ENCODE measurements at regions not wholly inside any gene's neighbourhood (a gene's known extent, or its start where the extent isn't known, plus 50 kb on each side); places are given as distances from the start of the nearest gene placed in this dataset.

- DNase-seq (ENCODE audit: low spot score) = no peak
Observed at GRCh38 chr1:219773110-219773509, 155.2 kb downstream of the SLC30A10 start.

GRCh38 chr1:219772265-219773036, 155.9 kb downstream of the SLC30A10 start:
- DNase-seq (ENCODE audit: low spot score) = no peak

- DNase-seq (ENCODE audit: low spot score) = peak; percentile 97
Observed at GRCh38 chr1:219771080-219771479, 157.3 kb downstream of the SLC30A10 start.

GRCh38 chr1:219763321-219763720, 150.4 kb upstream of the ZC3H11B start:
- DNase-seq (ENCODE audit: low spot score) = no peak

- no peak for DNase-seq (ENCODE audit: low spot score)
Observed at GRCh38 chr1:219761208-219761860, 148.4 kb upstream of the ZC3H11B start.

- no peak for DNase-seq (ENCODE audit: low spot score)
Observed at GRCh38 chr1:219759095-219759494, 146.2 kb upstream of the ZC3H11B start.

- no peak for DNase-seq (ENCODE audit: low spot score)
Observed at GRCh38 chr1:219757890-219758289, 145.0 kb upstream of the ZC3H11B start.

GRCh38 chr1:219755234-219755633, 142.3 kb upstream of the ZC3H11B start:
- no peak for DNase-seq (ENCODE audit: low spot score)

- DNase-seq (ENCODE audit: low spot score) = no peak
Observed at GRCh38 chr1:219754767-219755166, 141.9 kb upstream of the ZC3H11B start.

GRCh38 chr1:219753914-219754313, 141.0 kb upstream of the ZC3H11B start:
- no peak for DNase-seq (ENCODE audit: low spot score)

GRCh38 chr1:219752645-219753044, 139.7 kb upstream of the ZC3H11B start:
- no peak for DNase-seq (ENCODE audit: low spot score)

GRCh38 chr1:219751870-219752507, 139.1 kb upstream of the ZC3H11B start:
- no peak for DNase-seq (ENCODE audit: low spot score)

- no peak for DNase-seq (ENCODE audit: low spot score)
Observed at GRCh38 chr1:219749370-219749769, 136.5 kb upstream of the ZC3H11B start.

- DNase-seq (ENCODE audit: low spot score) = peak; percentile 10
Observed at GRCh38 chr1:219746141-219746540, 133.2 kb upstream of the ZC3H11B start.

GRCh38 chr1:219744652-219745469, 132.0 kb upstream of the ZC3H11B start:
- DNase-seq (ENCODE audit: low spot score) = no peak

- no peak for DNase-seq (ENCODE audit: low spot score)
Observed at GRCh38 chr1:219741011-219741970, 128.4 kb upstream of the ZC3H11B start.

GRCh38 chr1:219733511-219734174, 120.7 kb upstream of the ZC3H11B start:
- DNase-seq (ENCODE audit: low spot score) = no peak

- no peak for DNase-seq (ENCODE audit: low spot score)
Observed at GRCh38 chr1:219732814-219733491, 120.0 kb upstream of the ZC3H11B start.

GRCh38 chr1:219731771-219732170, 118.9 kb upstream of the ZC3H11B start:
- DNase-seq (ENCODE audit: low spot score) = no peak

Data from A172 (cell line).